ENCODE measurements at regions not wholly inside any gene's neighbourhood (a gene's known extent, or its start where the extent isn't known, plus 50 kb on each side); places are given as distances from the start of the nearest gene placed in this dataset.

GRCh38 chr4:66034671-66035070, 364.4 kb upstream of the EPHA5 start:
- TF ChIP-seq EZH2 (IDR thresholded peaks at IDR 0.05; ENCODE audit: insufficient read depth, poor library complexity, severe bottlenecking) (no peak), EZH2phosphoT487 (IDR thresholded peaks at IDR 0.05; ENCODE audit: insufficient read depth, low read depth) (no peak)

All from GM23248 (cell line).